ENCODE measurements at regions not wholly inside any gene's neighbourhood (a gene's known extent, or its start where the extent isn't known, plus 50 kb on each side); places are given as distances from the start of the nearest gene placed in this dataset.

DNA sequence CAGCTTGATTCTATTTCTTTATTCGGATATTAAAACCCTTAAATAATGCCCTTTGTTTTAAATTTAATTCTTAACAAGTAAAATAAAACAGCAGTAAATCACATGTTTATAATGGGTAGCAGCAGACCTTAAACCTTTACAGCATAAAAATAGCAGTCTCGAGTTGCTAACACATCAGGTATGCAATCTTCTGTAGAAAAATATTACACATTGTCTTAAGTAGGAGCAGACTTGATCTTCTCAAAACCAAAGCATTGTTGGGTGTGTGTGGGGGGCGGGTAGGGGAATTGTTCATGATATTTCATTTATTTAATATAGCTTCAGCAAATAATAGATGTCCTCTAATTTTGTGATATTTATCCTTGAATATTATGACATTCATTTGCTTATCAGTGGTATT is 331.4 kb downstream of the PCDH7 start:
- TF ChIP-seq, protein P1, sequence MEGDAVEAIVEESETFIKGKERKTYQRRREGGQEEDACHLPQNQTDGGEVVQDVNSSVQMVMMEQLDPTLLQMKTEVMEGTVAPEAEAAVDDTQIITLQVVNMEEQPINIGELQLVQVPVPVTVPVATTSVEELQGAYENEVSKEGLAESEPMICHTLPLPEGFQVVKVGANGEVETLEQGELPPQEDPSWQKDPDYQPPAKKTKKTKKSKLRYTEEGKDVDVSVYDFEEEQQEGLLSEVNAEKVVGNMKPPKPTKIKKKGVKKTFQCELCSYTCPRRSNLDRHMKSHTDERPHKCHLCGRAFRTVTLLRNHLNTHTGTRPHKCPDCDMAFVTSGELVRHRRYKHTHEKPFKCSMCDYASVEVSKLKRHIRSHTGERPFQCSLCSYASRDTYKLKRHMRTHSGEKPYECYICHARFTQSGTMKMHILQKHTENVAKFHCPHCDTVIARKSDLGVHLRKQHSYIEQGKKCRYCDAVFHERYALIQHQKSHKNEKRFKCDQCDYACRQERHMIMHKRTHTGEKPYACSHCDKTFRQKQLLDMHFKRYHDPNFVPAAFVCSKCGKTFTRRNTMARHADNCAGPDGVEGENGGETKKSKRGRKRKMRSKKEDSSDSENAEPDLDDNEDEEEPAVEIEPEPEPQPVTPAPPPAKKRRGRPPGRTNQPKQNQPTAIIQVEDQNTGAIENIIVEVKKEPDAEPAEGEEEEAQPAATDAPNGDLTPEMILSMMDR (IDR thresholded peaks at IDR 0.05), result no peak
- no peak for TF ChIP-seq ZFX (IDR thresholded peaks at IDR 0.05; ENCODE audit: borderline replicate concordance)

Data from 22Rv1 (cell line).